ENCODE measurements at regions not wholly inside any gene's neighbourhood (a gene's known extent, or its start where the extent isn't known, plus 50 kb on each side); places are given as distances from the start of the nearest gene placed in this dataset.
A peak's percentile ranks its signal among the peaks of the same experiment; 100 is the strongest.
"Not testable (repeated sequence)": the region's sequence is repeated elsewhere in the genome, so short reads cannot be mapped to it uniquely, and the experiment has no call there.

- no peak for DNase-seq
Measured at GRCh38 chr4:75180217-75180616, 247.3 kb downstream of the PARM1 start.

GRCh38 chr4:75179510-75179909 is 246.6 kb downstream of the PARM1 start:
- no peak for DNase-seq

- peak; percentile 5 for DNase-seq
Measured at GRCh38 chr4:75172551-75172950, 239.6 kb downstream of the PARM1 start.

GRCh38 chr4:75169427-75169826 is 236.5 kb downstream of the PARM1 start:
- no peak for DNase-seq

DNA sequence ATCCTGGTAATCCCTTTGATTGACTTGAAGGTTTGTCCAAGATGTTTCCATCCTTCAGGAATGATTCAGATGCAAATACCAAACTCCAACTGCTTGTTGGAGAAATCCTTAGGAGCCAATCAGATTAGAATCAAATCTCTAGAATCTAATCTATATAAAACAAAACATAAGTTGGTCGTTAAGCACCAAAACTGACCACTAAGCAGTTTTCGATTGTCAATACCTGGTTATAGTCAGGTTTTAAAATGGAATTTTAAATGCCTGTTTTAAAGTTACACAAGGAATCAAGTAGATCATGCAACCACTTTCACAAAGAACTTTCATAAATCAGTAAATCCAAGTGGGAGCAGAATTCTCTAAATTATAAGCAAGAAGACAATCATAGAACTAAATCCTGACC is 236.1 kb downstream of the PARM1 start:
- no peak for DNase-seq

DNA sequence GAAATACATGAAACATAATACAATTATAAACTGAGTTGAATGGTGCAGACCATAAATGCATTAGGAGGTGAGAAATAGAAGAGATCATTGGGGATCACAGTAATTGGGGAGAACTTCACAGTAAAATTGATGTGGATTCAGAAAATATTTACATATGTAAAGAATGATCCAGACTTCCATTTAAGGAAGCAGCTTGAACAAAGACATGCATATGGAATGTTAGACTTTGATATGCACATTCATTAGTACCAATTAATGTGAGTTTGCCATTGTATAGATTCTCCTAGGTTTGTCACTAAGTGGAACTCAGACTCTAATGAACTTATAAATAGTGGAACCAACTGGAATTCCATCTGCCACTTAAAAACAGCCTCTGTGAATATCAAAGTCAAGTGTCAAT is 235.6 kb downstream of the PARM1 start:
- DNase-seq: no peak

DNA sequence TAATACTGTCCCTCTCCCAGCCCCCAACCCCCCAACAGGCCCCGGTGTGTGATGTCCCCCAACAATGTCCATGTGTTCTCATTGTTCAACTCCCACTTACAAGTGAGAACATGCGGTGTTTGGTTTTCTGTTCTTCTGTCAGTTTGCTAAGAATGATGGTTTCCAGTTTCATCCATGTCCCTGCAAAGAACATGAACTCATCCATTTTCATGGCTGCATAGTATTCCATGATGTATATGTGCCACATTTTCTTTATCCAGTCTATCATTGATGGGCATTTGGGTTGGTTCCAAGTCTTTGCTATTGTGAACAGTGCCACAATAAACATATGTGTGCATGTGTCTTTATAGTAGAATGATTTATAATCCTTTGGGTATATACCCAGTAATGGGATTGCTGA is 232.2 kb downstream of the PARM1 start:
- not testable (repeated sequence) for DNase-seq

DNA sequence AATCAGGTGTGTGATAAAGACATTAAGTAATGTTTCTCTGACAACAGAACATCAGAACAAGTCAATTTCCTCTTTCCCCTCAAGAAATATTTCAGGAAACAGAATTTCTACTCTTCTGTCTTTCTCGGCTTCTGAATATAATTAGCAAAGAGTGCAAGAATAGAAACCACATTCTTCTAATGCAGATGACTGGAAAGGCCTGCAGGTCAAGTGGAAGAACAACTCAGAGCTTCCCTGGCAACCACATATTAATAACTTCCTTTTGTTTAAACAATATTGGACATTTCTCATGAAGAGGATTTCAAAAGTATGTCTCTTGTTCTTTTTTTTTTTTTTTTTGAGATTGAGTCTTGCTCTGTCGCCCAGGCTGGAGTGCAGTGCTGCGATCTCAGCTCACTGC is 225.5 kb downstream of the PARM1 start:
- DNase-seq: no peak

DNA sequence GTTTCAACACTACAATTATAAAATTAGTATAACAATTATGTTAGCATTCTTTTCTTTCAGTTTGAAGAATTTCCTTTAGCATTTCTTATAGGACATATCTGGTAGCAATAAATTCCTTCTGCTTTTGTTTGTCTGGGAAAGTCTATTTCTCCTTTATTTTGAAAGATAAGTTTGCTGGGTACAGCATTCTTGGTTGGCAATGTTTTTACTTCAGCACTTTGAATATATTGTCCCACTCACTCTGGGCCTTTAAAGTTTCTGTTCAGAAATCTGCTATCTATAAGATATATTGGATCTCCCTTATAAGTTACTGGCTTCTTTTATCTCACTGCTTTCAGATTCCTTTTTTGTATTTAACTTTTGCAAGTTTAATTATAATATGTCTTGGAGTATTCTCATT is 222.1 kb downstream of the PARM1 start:
- no peak for DNase-seq

- DNase-seq: no peak
Measured at GRCh38 chr4:75146223-75146622, 213.3 kb downstream of the PARM1 start.

DNA sequence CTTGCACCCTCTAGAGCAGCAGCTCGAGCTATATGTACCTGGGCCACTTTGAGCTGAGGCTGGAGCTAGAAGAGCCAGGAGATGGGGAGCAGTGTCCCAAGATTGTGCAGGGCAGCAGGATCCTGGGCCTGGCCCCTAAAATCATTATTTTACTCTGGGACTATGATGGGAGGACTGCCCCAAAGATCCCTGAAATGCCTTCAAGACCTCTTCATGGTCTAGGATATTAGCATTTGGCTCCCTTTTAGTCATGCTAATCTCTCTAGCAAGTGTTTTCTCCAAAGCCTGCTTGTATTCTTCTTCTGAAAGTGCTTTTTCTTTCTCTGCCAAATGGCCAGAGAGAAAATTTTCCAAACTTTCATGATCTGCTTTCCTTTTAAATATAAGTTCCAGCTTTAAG is 211.6 kb downstream of the PARM1 start:
- no peak for DNase-seq

- DNase-seq: no peak
Measured at GRCh38 chr4:75142850-75143249, 209.9 kb downstream of the PARM1 start.

GRCh38 chr4:75142382-75142781 is 209.5 kb downstream of the PARM1 start:
- DNase-seq: no peak

GRCh38 chr4:75141162-75141561 is 208.2 kb downstream of the PARM1 start:
- DNase-seq: no peak

GRCh38 chr4:75137302-75137701 is 204.4 kb downstream of the PARM1 start:
- DNase-seq: no peak

DNA sequence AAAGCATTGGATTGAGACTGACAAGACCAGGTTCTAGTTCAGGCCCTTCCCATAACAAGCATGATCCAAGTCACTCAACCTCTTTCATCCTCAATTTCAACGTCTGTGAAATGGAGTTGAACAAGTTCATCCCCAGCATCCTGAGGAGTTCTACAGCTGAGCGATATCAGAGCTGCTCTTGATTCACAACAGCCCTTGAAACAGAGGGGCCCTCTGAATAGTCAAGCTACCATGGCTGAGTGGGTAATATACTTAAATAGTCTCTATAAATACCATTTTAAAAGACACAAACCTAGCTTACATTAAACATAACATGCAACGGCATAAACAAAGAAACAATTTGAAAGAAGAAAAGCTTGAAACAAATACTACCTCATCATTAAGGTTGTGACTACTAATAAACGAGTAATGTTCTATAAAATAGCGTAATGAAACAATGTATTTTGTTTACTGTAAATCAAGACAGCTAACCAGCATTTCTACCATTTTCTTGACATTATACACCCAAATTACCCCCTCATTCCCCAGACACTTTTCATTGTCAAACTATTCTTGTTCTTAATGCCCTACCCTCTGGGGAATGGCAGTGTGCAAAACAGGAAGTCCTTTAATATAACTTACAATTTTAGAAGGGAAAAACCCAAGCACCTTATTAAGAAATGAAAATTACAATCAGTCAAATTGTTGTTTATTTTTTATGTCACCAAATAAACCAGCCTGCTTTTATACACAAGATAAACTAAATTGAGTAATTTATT is 202.3 kb downstream of the PARM1 start:
- DNase-seq: no peak

DNA sequence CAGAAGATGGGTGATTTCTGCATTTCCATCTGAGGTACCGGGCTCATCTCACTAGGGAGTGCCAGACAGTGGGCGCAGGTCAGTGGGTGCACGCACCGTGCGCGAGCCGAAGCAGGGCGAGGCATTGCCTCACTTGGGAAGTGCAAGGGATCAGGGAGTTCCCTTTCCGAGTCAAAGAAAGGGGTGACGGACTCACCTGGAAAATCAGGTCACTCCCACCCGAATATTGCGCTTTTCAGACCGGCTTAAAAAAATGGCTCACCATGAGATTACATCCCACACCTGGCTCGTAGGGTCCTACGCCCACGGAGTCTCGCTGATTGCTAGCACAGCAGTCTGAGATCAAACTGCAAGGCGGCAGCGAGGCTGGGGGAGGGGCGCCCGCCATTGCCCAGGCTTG is 194.0 kb downstream of the PARM1 start:
- DNase-seq: not testable (repeated sequence)

DNA sequence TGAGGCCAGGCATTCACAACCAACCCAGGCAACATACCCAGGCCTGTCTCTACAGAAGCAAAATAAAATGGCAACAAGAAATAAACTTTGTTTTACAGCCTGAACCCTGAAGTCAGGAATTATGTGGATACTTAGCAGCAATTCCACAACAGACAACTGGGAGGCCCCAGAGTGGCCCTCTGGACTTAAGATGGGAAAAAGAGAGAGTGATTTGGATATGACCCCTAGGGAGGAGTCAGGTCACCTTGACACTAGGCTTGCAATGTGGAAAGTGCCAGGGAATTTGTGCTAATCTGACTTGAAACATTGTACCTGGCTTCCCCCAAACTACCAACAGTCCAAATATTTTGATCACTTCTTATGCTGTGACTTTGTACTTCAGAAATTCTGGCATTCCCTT is 193.1 kb downstream of the PARM1 start:
- DNase-seq: no peak

- DNase-seq: no peak
Measured at GRCh38 chr4:75122424-75123014, 189.6 kb downstream of the PARM1 start.

DNA sequence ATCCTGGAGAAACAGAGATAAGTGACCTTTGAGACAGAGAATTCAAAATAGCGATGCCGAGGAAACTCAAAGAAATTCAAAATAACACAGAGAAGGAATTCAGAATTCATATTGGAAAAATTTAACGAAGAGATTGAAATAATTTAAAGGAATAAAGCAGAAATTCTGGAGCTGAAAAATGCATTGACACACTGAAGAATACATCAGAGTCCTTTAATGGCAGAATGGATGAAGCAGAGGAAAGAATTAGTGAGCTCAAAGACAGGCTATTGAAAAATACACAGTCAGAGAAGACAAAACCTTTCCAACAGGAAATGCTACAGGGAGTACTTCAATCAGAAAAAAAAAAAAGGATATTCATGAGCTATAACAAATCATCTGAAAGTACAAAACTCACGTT is 185.8 kb downstream of the PARM1 start:
- DNase-seq: no peak

DNA sequence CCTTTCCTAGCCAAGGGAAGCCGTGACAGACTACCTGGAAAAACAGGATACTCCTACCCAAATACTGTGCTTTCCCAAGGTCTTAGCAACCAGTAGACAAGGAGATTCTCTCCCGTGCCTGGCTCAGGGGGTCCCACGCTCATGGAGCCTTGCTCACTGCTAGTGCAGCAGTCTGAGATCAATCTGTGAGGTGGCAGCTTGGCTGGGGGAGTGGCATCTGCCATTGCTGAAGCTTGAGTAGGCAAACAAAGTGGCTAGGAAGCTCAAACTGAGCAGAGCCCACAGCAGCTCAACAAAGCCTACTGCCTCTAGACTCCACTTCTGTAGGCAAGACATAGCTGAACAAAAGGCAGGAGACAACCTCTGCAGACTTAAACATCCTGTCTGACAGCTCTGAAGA is 177.1 kb downstream of the PARM1 start:
- no peak for DNase-seq

DNA sequence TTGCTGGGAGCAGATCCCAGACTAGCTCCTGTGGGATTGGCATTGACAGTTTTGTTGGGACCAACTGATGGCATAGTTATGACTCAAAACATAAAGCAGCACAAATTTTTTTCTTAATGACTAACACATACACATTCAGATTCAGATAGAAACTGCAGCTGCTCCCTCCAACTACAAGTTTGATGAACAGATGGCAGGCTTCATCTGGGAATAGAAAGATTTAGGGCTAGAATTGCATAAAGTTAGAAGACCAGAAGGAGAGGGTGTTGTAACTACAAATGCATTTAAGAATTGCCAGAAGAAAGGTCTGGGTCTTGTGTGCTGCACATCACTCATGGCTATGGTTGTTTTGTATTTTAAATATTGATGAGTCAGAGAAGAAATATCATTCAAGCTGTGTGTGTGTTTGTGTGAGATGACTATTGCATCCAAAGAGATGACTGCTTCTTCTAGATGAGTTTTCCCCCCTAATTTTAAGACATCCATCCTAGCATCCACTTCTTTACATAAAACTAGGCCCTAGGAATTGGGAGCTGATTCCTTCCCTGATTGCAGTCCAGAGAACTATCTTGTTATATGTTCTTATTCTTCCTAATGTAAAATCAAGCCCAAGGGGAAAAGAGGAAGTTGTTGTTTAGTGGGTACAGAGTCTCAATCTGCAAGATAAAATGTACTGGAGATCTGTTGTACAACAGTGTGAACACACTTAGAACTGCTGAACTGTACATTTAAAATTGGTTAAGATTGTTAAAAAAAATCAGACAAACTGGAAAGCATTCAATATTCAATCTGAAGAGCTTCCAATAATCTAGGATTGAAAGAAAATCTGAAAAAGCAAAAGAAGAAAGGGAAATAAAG is 175.1 kb downstream of the PARM1 start:
- DNase-seq: no peak

GRCh38 chr4:75102787-75103085 is 169.8 kb downstream of the PARM1 start:
- DNase-seq: no peak
